ENCODE measurements at regions not wholly inside any gene's neighbourhood (a gene's known extent, or its start where the extent isn't known, plus 50 kb on each side); places are given as distances from the start of the nearest gene placed in this dataset.
"Not testable (repeated sequence)": the region's sequence is repeated elsewhere in the genome, so short reads cannot be mapped to it uniquely, and the experiment has no call there.

DNA sequence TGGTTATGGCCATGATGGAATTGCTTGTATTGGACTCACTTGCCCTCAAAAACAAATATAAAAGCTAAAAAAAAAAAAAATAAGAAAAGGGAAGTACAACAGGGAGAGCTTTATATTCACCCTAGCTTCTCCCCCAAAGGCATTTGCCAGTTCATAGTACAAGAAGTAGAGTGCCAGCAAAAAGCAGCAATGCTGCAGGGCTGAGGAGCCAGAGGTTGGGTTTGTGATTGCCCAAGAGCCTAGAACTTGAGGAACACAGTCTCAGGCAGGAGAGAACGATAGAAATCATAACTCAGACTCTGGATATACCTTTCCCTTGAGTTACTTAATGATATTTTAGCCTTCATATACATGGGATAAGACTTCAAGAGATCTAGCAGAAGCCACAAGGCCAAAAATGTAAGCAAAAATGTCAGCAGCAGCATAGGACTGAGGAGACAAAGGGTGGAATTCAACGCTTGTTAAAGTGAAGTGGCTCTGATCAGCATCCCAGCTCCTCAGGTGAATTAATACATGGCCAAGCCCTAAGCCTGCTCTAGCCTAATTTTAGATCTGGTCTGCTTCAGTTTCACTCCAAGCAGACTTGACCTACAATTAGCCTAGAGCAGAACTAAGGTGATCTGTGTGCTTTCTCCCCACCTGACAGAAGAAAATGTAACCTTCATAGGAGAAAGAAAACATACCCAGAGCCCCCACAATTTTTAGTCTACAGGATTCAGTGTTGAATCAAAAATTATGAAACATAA is 172.8 kb upstream of the PLGLB1 start:
- not testable (repeated sequence) for DNase-seq (ENCODE audit: extremely low read depth in 1 of 11, low read depth in 9 of 11, low spot score in 4 of 11)

DNA sequence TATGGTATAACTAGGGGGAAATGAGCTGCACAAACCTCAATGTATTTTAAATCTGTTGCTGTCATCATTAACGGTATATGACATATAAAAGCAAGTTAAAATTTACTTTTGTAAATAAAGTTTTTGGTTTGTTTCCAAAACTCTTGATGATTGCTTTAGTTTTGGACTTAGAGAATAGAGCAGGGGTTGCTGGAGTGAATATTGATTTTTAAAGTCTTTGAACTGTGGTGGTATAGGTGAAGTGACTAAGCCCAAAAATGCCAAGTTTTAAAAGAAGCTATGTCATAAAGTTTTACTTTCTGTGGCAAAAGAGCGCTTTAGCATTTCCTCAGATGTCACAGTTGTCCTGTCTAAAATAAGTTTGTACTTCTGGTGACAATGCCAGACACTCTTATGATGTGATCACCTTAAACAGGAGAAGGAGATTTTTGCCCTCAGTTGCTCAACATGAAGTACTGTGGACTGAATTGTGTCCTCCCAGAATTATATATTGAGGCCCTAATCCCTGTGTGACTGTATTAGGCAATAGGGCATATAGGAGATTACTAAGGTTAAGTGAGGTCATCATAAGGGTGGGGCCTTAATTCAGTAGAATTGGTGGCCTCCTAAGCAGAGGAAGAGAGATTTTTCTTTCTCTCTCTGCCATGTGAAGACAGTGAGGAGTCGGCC is 175.2 kb upstream of the PLGLB1 start:
- DNase-seq (ENCODE audit: extremely low read depth in 1 of 11, low read depth in 9 of 11, low spot score in 4 of 11), result not testable (repeated sequence)

DNA sequence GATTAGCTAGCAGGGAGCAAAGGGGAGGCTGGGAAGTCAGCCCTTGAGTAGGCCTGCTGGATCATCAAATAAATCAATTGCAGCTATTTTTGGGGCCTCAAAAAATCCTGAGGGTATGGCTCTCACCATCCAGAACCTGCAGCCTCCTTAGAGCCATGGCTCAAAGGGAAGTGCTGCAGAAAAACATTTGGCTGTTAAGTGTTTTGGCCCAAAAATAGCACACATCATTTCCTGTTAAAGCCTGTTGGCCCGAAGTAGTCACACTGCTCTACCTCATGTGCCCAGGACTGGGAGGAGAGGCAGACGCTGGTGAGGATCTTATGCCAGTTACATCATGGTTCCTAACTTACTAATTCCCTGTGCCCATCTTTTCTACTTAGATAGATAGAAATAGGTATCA is 176.8 kb upstream of the PLGLB1 start:
- DNase-seq (ENCODE audit: extremely low read depth in 1 of 11, low read depth in 9 of 11, low spot score in 4 of 11), result not testable (repeated sequence)

DNA sequence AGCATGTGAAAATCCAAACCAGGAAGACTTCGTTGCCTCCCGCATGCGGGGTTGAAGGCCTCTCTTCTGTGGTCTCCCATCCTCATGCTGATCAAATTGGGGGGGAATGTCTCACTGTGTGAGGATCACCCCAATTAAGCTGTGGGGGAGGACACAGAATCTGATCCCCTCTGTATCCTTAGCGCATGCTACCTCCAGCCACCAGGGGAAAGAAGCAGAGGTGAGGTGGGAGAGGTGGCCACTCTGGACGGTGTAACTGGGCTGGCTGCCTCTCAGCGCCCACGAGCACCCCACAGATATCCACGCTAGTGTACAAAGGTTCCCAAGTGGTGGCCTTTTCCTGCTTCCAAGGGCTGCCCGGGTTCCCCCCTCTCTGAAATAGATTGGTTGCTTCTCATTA is 177.6 kb upstream of the PLGLB1 start:
- not testable (repeated sequence) for DNase-seq (ENCODE audit: extremely low read depth in 1 of 11, low read depth in 9 of 11, low spot score in 4 of 11)

DNA sequence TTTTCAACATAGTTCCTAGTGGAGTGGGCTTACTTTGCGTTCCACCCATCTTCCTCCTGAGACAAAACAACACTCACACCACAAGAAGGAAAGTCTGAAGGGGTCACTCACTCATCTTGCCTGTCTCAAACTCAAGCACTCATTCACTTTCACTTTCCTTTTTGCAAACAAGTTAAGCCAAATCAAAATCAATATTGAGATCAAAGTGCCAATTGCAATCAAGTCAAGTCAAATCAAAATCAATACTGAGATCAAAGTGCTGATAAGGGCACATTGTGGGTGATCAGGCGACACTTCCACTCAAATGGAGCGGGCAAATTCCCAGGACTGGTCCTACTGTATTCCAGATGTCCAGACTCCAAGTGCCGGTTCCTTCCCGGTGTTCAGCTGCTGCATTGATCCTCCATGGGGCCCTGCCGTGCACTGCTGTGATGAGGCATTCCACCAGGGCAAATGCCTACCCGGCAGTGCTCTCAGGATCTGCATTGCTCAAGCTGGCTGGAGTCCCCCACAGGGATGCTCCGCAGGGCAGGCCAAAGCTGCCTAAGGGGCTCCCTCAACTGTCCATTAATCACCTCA is 183.0 kb upstream of the PLGLB1 start:
- DNase-seq (ENCODE audit: extremely low read depth in 1 of 11, low read depth in 9 of 11, low spot score in 4 of 11), result not testable (repeated sequence)

DNA sequence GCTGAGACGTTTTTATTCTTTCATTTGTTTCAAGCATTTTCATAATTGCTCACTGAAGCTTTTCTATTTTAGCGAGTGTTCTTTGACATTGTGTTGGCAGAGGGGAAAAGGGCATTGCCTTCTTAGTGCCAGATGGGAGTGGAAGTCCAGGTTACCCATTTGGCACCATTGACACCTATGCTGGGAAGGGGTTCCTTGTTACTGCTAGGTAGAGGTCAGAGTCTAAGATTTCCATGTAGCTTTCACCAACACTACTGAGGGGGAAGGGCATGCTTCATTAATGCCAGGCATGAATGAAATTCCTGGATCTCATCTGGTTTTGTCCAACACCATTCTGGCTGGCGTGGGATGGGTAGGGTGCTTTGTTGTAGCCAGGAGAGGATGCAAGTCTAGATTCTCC is 191.3 kb upstream of the PLGLB1 start:
- not testable (repeated sequence) for DNase-seq (ENCODE audit: extremely low read depth in 1 of 11, low read depth in 9 of 11, low spot score in 4 of 11)

DNA sequence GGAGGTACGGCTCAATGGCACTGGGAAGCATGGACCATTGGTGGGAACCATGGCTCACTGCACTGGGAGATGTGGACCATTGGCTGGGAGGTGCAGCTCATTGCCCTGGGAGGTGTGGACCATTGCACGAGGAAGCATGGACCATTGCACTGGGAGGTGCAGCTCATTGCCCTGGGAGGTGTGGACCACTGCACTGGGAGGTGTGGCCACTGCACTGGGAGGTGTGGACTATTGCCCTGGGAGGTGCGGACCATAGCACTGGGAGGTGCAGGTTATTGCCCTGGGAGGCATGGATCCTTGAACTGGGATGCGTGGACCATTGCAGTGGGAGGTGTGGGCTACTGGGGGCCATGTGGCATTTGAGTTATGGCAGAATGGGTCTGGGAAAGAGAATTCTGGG is 195.4 kb upstream of the PLGLB1 start:
- DNase-seq (ENCODE audit: extremely low read depth in 1 of 11, low read depth in 9 of 11, low spot score in 4 of 11), result not testable (repeated sequence)

DNA sequence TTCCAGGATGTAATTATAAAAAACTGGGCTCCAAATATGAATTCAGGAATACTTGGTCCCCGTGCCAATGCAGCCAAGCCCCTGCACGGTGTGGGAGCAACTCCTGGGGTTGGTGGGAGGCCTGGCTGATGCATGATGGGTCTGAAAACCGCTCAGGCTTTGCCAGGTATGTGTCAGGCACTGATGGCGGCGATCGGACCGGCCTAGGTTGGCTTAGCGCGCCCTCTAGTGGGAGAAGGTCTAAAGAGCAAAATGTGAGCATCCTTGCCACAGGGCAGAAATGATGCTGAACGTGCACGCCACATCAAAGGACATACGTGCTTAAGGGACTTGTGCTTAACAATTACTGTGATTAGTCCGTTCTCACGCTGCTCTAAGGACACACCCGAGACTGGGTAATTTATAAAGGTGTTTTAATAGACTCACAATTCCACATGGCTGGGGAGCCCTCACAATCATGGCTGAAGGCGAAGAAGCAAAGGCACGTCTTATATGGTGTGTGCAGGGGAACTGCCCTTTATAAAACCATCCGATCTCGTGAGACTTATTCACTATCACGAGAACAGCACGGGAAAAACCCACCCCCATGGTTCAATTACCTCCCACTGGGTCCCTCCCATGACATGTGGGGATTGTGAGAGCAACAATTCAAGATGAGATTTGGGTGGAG is 196.2 kb upstream of the PLGLB1 start:
- DNase-seq (ENCODE audit: extremely low read depth in 1 of 11, low read depth in 9 of 11, low spot score in 4 of 11), result not testable (repeated sequence)

DNA sequence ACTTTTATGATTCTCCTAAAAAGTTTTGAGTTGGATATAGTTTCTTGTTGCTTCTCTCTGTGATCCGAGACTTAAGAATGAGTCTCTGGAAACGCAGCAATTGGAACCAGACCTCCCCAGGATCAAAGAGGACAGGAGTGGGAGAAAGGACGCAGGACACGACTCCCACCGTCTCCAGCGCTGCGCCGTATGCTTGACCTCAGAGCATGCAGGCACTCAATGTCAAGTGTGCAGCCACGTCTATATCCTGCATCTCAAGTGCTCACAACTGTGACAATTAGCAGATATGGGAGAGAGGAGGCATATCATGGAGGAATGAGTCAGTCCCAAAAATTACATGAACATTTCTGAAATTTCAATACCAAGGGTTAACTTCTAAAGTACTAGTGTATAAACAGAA is 199.0 kb upstream of the PLGLB1 start:
- not testable (repeated sequence) for DNase-seq (ENCODE audit: extremely low read depth in 1 of 11, low read depth in 9 of 11, low spot score in 4 of 11)

DNA sequence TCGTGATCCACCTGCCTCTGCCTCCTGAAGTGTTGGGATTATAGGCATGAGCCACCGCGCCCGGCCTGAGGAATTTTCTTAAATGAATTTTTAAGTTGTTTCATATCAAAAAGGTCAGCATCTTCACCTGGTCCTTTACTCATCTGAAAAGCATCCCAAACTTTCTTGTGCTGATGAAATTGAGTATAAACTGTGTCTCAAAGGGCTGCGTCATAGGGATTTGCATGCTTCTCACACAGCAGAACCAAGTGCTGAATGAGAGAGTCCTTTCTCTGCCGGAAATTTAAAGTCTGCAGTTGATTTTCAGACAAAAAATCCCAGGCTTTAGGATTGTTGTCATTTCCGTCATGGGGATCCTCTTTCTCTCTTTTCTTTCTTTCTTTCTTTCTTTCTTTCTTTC is 200.5 kb upstream of the PLGLB1 start:
- DNase-seq (ENCODE audit: extremely low read depth in 1 of 11, low read depth in 9 of 11, low spot score in 4 of 11), result not testable (repeated sequence)

DNA sequence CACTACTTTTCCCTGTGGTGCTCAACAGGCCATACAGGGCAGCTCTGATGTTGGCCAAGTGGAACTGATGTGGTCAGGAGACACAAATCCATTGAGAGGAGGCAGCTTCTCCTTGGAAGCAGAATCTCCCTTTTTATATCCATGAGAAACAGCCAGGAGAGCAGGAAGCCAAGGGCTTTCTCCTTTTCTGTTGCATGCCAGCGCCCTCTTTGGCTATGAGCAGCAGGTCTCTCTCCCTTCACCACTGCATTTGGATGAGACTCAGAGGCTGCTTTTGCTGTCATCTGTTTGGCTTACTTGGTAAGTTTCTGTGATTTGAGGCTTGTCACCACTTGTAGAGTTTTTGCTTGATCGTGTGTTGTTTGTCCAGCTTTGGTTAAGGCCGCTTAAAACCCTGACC is 202.2 kb upstream of the PLGLB1 start:
- DNase-seq (ENCODE audit: extremely low read depth in 1 of 11, low read depth in 9 of 11, low spot score in 4 of 11), result not testable (repeated sequence)

DNA sequence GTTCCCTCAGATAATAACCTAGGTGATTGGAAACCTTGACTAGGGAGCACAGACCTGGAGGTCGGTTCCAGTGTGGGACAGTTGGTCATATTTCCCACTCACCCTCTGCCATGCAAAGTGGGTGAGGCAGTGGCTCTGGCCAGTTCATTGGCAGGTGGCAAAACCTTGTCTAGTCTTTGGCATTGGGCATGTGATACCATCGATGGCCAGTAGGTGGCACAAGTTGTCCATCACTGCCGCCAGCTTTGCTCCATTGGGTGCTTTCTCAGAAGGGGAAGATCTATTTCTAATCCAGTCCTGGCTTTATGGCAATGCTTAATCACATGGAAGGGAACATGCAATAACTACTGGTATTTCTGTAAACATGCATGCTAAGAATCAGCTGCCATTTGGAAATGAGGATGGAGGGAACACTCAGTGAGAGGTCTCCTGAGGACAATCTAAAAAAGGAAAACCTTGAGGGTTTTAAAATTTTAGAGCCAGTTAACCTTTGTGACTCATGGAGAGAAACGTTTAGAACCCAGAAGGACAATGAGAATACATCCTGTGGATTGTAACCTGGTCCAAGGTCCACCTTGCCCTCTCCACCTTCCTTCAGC is 207.5 kb upstream of the PLGLB1 start:
- peak in 3 of 11 donors; percentile 2 to 4 (median 3) for DNase-seq (ENCODE audit: extremely low read depth in 1 of 11, low read depth in 9 of 11, low spot score in 4 of 11)

DNA sequence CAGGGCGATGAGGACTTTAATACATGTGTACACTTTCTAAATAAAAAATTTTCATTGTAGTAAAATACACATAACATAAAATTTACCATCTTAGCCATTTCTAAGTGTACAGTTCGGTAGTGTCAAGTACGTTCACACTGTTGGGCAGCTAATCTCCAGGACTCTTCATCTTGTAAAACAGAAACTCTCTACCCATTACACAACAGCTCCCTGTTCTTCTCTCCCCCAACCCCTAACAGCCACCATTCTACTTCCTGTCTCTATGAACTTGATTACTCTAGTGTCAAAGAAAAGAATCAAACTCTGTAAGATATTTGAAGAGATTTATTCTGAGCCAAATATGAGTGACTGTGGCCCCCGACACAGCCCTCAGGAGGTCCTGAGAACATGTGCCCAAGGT is 208.3 kb upstream of the PLGLB1 start:
- not testable (repeated sequence) for DNase-seq (ENCODE audit: extremely low read depth in 1 of 11, low read depth in 9 of 11, low spot score in 4 of 11)

DNA sequence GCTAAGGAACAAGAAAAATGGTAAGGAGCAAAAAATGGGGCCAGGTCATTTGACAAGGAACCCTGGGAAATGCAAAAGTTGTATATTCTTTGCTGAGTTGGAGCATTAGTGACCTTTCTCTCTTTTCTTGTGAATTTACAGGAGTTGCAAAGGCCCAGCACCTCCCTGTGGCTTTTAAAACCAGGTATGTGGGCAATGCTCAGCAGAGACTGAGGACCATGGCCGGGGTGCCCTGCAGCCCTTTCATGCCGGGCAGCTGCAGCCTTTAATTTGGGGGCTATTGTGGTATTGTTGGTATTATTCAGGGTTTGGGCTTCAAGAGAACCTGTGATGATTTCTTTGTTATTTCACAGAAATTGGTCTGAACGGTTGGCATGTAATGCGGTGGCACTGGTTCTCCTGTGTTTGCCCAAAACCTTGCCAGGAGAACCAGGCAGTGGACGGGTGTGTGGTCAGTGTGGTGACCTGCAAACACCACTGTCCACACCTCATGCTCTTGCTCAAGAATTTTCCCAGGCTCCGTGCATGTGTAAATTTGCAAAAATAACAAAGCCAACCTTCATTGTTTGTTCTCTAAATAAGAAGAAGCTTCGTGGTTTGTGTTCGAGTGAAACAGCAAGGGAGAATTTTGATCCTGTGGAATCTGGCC is 213.8 kb upstream of the PLGLB1 start:
- not testable (repeated sequence) for DNase-seq (ENCODE audit: extremely low read depth in 1 of 11, low read depth in 9 of 11, low spot score in 4 of 11)

DNA sequence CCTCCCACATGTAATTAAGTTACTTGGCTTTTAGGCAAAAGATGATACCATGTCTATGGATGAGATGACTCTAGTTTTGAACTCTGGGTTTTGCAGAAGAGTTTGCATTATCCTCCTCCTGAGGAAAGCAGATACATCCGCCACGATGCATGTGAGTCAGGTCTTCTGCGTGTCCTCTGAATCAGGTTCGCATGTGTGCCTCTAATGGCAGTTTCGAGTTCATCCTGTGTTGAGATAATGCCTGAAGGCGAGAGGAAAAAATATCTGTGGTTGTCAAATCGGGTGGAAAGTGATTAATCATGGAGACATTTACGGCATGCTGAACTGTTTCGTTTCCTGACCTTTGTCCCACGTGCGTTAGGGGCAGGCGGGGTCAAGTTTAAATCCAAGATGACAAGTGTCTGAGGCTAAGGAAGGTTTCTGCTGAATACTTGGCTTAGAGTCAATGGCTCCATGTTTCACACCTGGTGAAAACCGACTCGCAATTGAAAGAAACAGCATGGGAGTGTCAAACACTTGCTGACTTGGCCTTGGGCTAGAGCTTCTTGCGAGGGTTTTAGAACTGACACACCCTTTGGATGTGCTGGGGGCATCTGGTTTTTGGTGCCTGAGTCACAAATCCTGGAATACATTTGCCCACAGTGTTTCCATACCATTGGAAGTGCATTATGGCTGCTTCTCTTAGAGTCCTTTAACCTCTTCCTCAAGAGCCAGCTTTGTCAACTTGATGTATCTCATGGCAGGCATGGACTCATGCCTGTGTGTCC is 216.1 kb upstream of the PLGLB1 start:
- DNase-seq (ENCODE audit: extremely low read depth in 1 of 11, low read depth in 9 of 11, low spot score in 4 of 11), result not testable (repeated sequence)

DNA sequence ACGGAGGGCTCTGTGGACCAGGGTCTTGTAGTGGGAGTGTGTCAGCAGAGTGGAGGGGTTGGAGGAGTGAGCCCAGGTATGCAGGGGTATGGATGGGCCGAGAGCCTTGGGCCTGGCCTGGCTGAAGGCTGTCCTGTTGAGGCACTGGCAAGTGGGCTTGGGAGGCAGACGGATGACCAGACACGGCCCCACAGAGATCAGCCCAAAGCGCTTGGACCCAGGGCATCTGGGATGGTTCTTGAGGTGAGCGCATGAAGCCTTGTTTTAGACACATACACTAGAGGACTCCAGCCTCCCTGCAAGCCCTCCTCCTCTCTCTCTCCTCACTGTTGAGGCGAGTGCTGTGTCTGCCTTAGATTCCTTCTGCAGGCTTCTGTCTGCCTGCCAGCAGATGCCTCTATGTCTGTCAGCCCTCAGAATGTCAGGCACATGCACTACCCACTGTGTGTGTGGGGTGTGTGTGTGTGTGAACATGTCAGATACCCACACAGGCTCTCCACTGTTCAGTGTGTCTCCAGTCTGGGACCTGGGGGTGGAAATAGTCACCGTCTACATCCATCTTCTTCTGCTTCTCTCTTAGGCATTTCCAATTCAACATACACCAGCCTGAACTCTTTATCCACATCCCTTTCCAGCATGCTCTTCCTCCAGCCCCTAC is 218.0 kb upstream of the PLGLB1 start:
- not testable (repeated sequence) for DNase-seq (ENCODE audit: extremely low read depth in 1 of 11, low read depth in 9 of 11, low spot score in 4 of 11)

DNA sequence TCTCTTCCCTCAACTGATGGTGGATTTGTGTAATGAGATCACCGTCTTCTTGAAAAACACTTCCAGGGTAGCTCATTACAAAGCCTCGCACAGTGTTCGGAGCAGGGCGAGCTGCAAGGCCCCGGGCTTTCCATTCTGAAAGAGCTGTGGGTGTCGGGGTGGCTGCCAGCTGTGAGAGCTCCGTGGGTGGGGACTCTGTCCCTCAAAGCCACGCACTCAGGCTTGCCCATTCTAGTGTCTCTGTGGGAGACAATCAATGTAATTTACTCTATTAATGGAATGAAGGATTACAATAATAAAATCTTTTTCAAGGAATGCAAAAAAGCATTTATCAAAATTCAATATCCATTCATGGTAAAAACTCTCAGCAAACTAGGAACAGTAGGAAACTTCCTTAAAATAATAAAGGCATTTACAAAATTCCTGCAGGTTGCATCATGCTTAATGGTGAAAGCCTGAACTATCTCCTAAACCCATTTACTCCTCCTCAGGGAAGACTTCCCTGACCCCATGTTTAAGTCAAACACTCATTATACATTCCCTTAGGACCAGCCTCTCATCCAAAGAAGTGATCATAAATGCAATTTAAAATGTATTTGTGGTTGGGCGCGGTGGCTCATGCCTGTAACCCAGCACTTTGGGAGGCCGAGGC is 224.5 kb upstream of the PLGLB1 start:
- DNase-seq (ENCODE audit: extremely low read depth in 1 of 11, low read depth in 9 of 11, low spot score in 4 of 11), result not testable (repeated sequence)
